ENCODE measurements at regions not wholly inside any gene's neighbourhood (a gene's known extent, or its start where the extent isn't known, plus 50 kb on each side); places are given as distances from the start of the nearest gene placed in this dataset.

DNA sequence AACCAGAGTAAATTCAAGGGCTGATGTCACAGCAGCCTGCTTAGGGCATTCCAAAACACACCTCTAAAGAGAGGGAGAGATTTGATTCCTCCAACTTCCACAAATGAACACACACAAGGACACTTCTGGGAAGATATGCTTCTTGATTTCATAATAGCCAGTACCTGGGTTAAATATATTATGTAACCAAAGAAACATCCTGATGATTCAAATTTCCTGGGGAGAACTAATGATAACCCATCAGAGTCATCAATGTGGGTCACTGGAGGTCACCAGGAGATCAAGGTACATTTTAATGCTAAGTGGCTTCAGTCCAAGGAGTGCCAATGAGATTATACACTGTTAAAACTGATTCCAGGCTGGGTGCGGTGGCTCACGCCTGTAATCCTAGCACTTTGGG is 54.0 kb upstream of the DOCK9 start:
- Histone ChIP-seq H3K4me2 (ENCODE audit: insufficient read depth, low read length, poor library complexity, severe bottlenecking) (no peak overlapping the region), H2BK120ac (ENCODE audit: low read depth, low read length) (no peak overlapping the region), H3K9me3 (replicated peaks in 1 of 2; ENCODE audit: control insufficient read depth in 2 of 2, insufficient read depth in 1 of 2, low read depth in 1 of 2, low read length in 2 of 2) (no peaks in the 10 kb centered on the region), H4K8ac (ENCODE audit: low read depth, low read length) (no peak overlapping the region), H3K27ac (replicated peaks; ENCODE audit: low read length) (no peak overlapping the region), H3K79me1 (ENCODE audit: low read depth, low read length) (no peaks in the 10 kb centered on the region), H2AK5ac (ENCODE audit: low read depth, low read length) (no peak overlapping the region), H4K91ac (ENCODE audit: low read depth, low read length, poor library complexity) (no peak overlapping the region), H3K36me3 (replicated peaks in 1 of 2; ENCODE audit: control insufficient read depth in 2 of 2, insufficient read depth in 2 of 2, low read length in 2 of 2) (no peaks in the 10 kb centered on the region), H2BK12ac (ENCODE audit: low read length) (no peak overlapping the region), H3K14ac (ENCODE audit: low read length) (no peak overlapping the region), H3K18ac (ENCODE audit: low read length) (no peak overlapping the region), H3K4me1 (ENCODE audit: control insufficient read depth in 2 of 2, insufficient read depth in 1 of 2, low read depth in 1 of 2, low read length in 2 of 2) (no peaks in the 10 kb centered on the region), H2AFZ (ENCODE audit: low read length) (no peak overlapping the region), H3K4ac (ENCODE audit: low read length) (no peak overlapping the region), H2BK15ac (ENCODE audit: low read length) (no peak overlapping the region), H3K9ac (ENCODE audit: low read depth, low read length, poor library complexity) (no peak overlapping the region), H2BK5ac (ENCODE audit: low read length) (no peak overlapping the region), H3K27me3 (ENCODE audit: control insufficient read depth in 3 of 3, insufficient read depth in 3 of 3, low read depth in 1 of 3, low read length in 3 of 3) (peaks cover 0 to 6% (median 0%) of the 10 kb centered on the region in 3 experiments), H3K4me3 (ENCODE audit: low read length in 2 of 2) (no peak overlapping the region), H3K23ac (ENCODE audit: low read depth, low read length, poor library complexity) (no peak overlapping the region)
- DNase-seq (ENCODE audit: low spot score), result no peak
- no CpG with 5 or more reads among the region's 2 CpGs for WGBS, 2 donors (ENCODE audit: extremely low coverage in 2 of 2, insufficient read length in 2 of 2, insufficient replicate concordance in 1 of 2)

DNA sequence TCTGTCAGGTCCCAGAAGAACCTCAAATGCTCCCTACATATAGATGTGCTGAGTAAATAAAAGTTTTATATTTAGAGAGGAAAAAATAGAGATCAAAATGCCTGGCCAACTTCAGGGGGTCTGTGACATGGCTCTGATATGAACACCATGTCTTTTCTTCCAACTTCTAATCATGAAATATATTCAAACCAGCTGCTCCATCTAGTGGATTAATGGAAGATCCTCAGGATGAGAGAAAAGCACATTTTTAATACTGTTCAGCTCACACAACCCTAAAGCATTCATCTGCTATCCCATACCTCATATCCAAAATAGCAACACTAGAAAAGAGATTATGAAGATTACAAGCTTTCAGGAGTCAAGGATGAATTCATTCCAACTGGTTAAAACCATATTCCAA is 56.0 kb upstream of the DOCK9 start:
- no peak overlapping the region for H4K8ac ChIP-seq (ENCODE audit: low read depth, low read length)
- no peak overlapping the region for H3K4me3 ChIP-seq (ENCODE audit: low read length in 2 of 2)
- H3K4me1 ChIP-seq (ENCODE audit: control insufficient read depth in 2 of 2, insufficient read depth in 1 of 2, low read depth in 1 of 2, low read length in 2 of 2), result no peaks in the 10 kb centered on the region
- H3K9ac ChIP-seq (ENCODE audit: low read depth, low read length, poor library complexity), result no peak overlapping the region
- no peak overlapping the region for H2BK120ac ChIP-seq (ENCODE audit: low read depth, low read length)
- no peak overlapping the region for H2BK5ac ChIP-seq (ENCODE audit: low read length)
- H2AFZ ChIP-seq (ENCODE audit: low read length), result no peak overlapping the region
- DNase-seq (ENCODE audit: low spot score), result peak; percentile 5
- H3K27me3 ChIP-seq (ENCODE audit: control insufficient read depth in 3 of 3, insufficient read depth in 3 of 3, low read depth in 1 of 3, low read length in 3 of 3), result peaks cover 0 to 6% (median 0%) of the 10 kb centered on the region in 3 experiments
- no peak overlapping the region for H3K27ac ChIP-seq (replicated peaks; ENCODE audit: low read length)
- no peaks in the 10 kb centered on the region for H3K9me3 ChIP-seq (replicated peaks in 1 of 2; ENCODE audit: control insufficient read depth in 2 of 2, insufficient read depth in 1 of 2, low read depth in 1 of 2, low read length in 2 of 2)
- H2AK5ac ChIP-seq (ENCODE audit: low read depth, low read length), result no peak overlapping the region
- H2BK12ac ChIP-seq (ENCODE audit: low read length), result no peak overlapping the region
- H3K79me1 ChIP-seq (ENCODE audit: low read depth, low read length), result no peaks in the 10 kb centered on the region
- no peak overlapping the region for H3K18ac ChIP-seq (ENCODE audit: low read length)
- H3K4ac ChIP-seq (ENCODE audit: low read length), result no peak overlapping the region
- no peak overlapping the region for H3K14ac ChIP-seq (ENCODE audit: low read length)
- H3K36me3 ChIP-seq (replicated peaks in 1 of 2; ENCODE audit: control insufficient read depth in 2 of 2, insufficient read depth in 2 of 2, low read length in 2 of 2), result no peaks in the 10 kb centered on the region
- H2BK15ac ChIP-seq (ENCODE audit: low read length), result no peak overlapping the region
- no peak overlapping the region for H4K91ac ChIP-seq (ENCODE audit: low read depth, low read length, poor library complexity)
- no peak overlapping the region for H3K4me2 ChIP-seq (ENCODE audit: insufficient read depth, low read length, poor library complexity, severe bottlenecking)
- H3K23ac ChIP-seq (ENCODE audit: low read depth, low read length, poor library complexity), result no peak overlapping the region

DNA sequence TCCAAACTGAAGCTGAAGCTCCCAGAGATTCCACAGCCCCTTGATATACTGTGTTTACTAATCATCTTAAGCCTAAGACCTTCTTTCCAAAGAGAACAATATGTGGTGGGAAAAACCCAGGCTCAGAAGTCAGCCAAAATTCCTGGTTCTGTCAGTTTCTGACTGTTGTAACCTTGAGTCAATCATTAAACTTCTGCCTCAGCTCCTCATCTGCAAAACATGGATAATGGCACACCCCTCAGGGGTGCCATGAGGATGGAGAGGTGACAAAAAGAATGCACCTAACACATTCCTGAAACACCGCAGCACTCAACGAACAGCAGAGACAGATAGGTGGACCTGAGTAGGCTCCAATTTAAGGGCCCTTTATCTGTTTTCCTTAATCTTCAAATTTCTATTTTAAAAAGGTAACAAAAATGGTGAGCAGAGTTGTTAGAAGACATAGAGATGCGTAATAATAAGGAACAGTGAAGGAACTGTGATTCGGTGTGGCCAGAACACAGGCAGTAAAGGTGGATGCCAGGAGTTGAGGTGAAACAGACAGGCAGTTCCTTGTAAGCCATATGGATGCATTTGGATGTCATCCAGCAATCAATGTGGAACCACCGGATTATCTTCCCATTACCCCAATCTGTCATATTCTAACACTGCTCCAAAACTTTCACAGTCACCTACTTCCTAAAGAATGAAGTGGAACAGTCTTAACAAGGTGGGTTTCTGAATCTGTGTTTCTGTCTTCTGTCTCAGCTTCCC is 56.6 kb upstream of the DOCK9 start:
- no peak overlapping the region for H2AFZ ChIP-seq (ENCODE audit: low read length)
- no peak overlapping the region for H2BK12ac ChIP-seq (ENCODE audit: low read length)
- H2AK5ac ChIP-seq (ENCODE audit: low read depth, low read length), result no peak overlapping the region
- H3K27ac ChIP-seq (replicated peaks; ENCODE audit: low read length), result no peak overlapping the region
- no peak overlapping the region for H3K14ac ChIP-seq (ENCODE audit: low read length)
- H3K4me2 ChIP-seq (ENCODE audit: insufficient read depth, low read length, poor library complexity, severe bottlenecking), result no peak overlapping the region
- no peaks in the 10 kb centered on the region for H3K79me1 ChIP-seq (ENCODE audit: low read depth, low read length)
- no peak overlapping the region for H2BK15ac ChIP-seq (ENCODE audit: low read length)
- peaks cover 0 to 6% (median 0%) of the 10 kb centered on the region in 3 experiments for H3K27me3 ChIP-seq (ENCODE audit: control insufficient read depth in 3 of 3, insufficient read depth in 3 of 3, low read depth in 1 of 3, low read length in 3 of 3)
- no peak overlapping the region for H3K4ac ChIP-seq (ENCODE audit: low read length)
- no peaks in the 10 kb centered on the region for H3K36me3 ChIP-seq (replicated peaks in 1 of 2; ENCODE audit: control insufficient read depth in 2 of 2, insufficient read depth in 2 of 2, low read length in 2 of 2)
- no peak overlapping the region for H4K91ac ChIP-seq (ENCODE audit: low read depth, low read length, poor library complexity)
- no peak overlapping the region for H2BK5ac ChIP-seq (ENCODE audit: low read length)
- no peak overlapping the region for H4K8ac ChIP-seq (ENCODE audit: low read depth, low read length)
- H3K9me3 ChIP-seq (replicated peaks in 1 of 2; ENCODE audit: control insufficient read depth in 2 of 2, insufficient read depth in 1 of 2, low read depth in 1 of 2, low read length in 2 of 2), result no peaks in the 10 kb centered on the region
- no CpG with 5 or more reads among the region's 5 CpGs for WGBS, 2 donors (ENCODE audit: extremely low coverage in 2 of 2, insufficient read length in 2 of 2, insufficient replicate concordance in 1 of 2)
- H3K9ac ChIP-seq (ENCODE audit: low read depth, low read length, poor library complexity), result no peak overlapping the region
- no peak overlapping the region for H3K18ac ChIP-seq (ENCODE audit: low read length)
- H3K4me1 ChIP-seq (ENCODE audit: control insufficient read depth in 2 of 2, insufficient read depth in 1 of 2, low read depth in 1 of 2, low read length in 2 of 2), result no peaks in the 10 kb centered on the region
- no peak overlapping the region for H3K4me3 ChIP-seq (ENCODE audit: low read length in 2 of 2)
- H2BK120ac ChIP-seq (ENCODE audit: low read depth, low read length), result no peak overlapping the region
- H3K23ac ChIP-seq (ENCODE audit: low read depth, low read length, poor library complexity), result no peak overlapping the region
- no peak for DNase-seq (ENCODE audit: low spot score)

DNA sequence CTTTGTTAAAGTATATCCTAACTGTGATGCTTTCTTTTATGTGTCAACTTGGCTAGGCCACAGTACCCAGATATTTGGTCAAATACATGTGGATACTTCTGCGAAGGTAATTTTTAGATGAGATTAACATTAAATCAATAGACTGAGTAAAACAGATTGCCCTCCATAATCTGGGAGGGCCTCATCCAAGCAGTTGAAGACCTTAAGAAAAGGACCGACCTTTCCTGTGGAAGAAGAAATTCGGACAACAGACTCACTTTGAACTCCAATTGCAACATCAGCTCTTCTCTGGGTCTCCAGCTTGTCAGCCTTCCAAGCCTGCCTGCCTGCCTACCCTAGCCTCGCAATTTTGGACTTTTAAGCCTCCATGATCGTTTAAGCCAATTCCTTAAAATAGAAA is 57.9 kb upstream of the DOCK9 start:
- H3K14ac ChIP-seq (ENCODE audit: low read length), result no peak overlapping the region
- H3K27me3 ChIP-seq (ENCODE audit: control insufficient read depth in 3 of 3, insufficient read depth in 3 of 3, low read depth in 1 of 3, low read length in 3 of 3), result peaks cover 0 to 6% (median 0%) of the 10 kb centered on the region in 3 experiments
- no peak overlapping the region for H2BK120ac ChIP-seq (ENCODE audit: low read depth, low read length)
- no peak overlapping the region for H3K4me2 ChIP-seq (ENCODE audit: insufficient read depth, low read length, poor library complexity, severe bottlenecking)
- no peaks in the 10 kb centered on the region for H3K4me1 ChIP-seq (ENCODE audit: control insufficient read depth in 2 of 2, insufficient read depth in 1 of 2, low read depth in 1 of 2, low read length in 2 of 2)
- H3K27ac ChIP-seq (replicated peaks; ENCODE audit: low read length), result no peak overlapping the region
- no peak overlapping the region for H3K4ac ChIP-seq (ENCODE audit: low read length)
- no peak overlapping the region for H2BK12ac ChIP-seq (ENCODE audit: low read length)
- no peak overlapping the region for H4K8ac ChIP-seq (ENCODE audit: low read depth, low read length)
- H3K79me1 ChIP-seq (ENCODE audit: low read depth, low read length), result no peaks in the 10 kb centered on the region
- H3K4me3 ChIP-seq (ENCODE audit: low read length in 2 of 2), result no peak overlapping the region
- no peak overlapping the region for H3K23ac ChIP-seq (ENCODE audit: low read depth, low read length, poor library complexity)
- no peaks in the 10 kb centered on the region for H3K36me3 ChIP-seq (replicated peaks in 1 of 2; ENCODE audit: control insufficient read depth in 2 of 2, insufficient read depth in 2 of 2, low read length in 2 of 2)
- H2AFZ ChIP-seq (ENCODE audit: low read length), result no peak overlapping the region
- H3K18ac ChIP-seq (ENCODE audit: low read length), result no peak overlapping the region
- WGBS, 2 donors (ENCODE audit: extremely low coverage in 2 of 2, insufficient read length in 2 of 2, insufficient replicate concordance in 1 of 2), result no CpG with 5 or more reads among the region's 5 CpGs
- H4K91ac ChIP-seq (ENCODE audit: low read depth, low read length, poor library complexity), result no peak overlapping the region
- DNase-seq (ENCODE audit: low spot score), result no peak
- H3K9me3 ChIP-seq (replicated peaks in 1 of 2; ENCODE audit: control insufficient read depth in 2 of 2, insufficient read depth in 1 of 2, low read depth in 1 of 2, low read length in 2 of 2), result no peaks in the 10 kb centered on the region
- H2BK5ac ChIP-seq (ENCODE audit: low read length), result no peak overlapping the region
- H3K9ac ChIP-seq (ENCODE audit: low read depth, low read length, poor library complexity), result no peak overlapping the region
- H2BK15ac ChIP-seq (ENCODE audit: low read length), result no peak overlapping the region
- H2AK5ac ChIP-seq (ENCODE audit: low read depth, low read length), result no peak overlapping the region

All from neuronal stem cell (in vitro differentiated cells).